ENCODE measurements at regions not wholly inside any gene's neighbourhood (a gene's known extent, or its start where the extent isn't known, plus 50 kb on each side); places are given as distances from the start of the nearest gene placed in this dataset.

DNA sequence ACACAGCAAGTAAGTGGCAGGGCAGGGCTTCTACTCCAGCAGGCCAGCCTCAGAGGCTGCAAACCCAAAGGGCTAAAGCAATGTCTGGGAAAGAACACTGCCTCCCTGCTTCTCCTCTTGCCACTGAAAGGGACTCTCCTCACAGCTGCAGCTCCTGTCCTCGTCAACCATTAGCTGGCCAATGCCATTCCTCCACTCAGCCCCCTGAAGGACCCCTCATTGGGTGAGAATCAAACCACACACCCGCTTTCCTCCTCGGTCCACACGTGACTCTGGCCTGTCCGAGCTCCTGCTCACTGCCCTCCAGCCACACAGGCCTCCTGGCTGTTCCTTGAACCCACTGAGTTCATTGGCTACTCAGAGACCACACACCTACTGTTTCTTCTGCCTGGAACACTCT is 253.7 kb upstream of the TLE3 start:
- DNase-seq (ENCODE audit: low spot score) = no peak
- ChIA-PET CTCF (interaction anchor here (1.1 kb wide), 1 partner anchor 76 kb away, joined by 3 read pairs; no protein-coding TSS in a partner anchor), POLR2A (ENCODE audit: low non-redundant PET) (no interaction called here)
- TF ChIP-seq, protein P1, sequence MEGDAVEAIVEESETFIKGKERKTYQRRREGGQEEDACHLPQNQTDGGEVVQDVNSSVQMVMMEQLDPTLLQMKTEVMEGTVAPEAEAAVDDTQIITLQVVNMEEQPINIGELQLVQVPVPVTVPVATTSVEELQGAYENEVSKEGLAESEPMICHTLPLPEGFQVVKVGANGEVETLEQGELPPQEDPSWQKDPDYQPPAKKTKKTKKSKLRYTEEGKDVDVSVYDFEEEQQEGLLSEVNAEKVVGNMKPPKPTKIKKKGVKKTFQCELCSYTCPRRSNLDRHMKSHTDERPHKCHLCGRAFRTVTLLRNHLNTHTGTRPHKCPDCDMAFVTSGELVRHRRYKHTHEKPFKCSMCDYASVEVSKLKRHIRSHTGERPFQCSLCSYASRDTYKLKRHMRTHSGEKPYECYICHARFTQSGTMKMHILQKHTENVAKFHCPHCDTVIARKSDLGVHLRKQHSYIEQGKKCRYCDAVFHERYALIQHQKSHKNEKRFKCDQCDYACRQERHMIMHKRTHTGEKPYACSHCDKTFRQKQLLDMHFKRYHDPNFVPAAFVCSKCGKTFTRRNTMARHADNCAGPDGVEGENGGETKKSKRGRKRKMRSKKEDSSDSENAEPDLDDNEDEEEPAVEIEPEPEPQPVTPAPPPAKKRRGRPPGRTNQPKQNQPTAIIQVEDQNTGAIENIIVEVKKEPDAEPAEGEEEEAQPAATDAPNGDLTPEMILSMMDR (conservative IDR thresholded peaks at IDR 0.05; ENCODE audit: low read depth) = no peak
- H3K27ac ChIP-seq = no peak overlapping the region

DNA sequence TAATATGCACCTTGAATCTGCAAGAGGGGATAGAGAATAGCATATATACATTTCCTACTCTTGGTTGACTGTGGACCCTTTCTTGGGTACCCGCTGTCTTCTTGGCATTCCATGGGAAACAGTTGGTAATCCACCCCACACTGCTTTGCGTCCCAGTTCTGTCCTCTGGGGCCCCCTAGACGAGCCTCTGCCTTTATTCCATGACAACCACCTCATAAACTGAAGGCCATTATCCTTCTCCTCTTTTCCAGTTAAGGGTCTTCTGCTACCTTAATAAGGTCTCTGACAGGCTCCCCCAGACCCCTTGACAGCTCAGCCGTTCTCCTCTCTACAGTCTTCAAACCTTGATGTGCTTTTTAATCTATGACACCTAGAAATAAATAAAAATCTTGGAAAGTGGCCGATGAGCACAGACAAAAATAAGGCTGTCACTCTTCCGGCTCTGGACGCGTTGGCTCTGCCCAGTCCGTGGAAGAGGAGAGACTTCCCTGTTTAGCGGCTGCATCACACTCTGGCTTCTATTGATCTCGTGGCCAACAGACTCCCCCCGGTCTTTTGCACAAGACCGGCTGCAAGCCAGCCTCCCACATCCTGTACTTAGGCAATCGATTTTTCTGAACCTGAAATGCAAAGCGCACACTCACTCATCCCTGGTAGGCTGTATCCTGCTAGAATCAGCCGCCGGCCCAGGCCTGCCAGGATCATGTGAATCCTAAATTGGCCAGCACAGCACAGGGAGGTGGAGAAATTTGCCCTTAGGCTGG is 251.0 kb upstream of the TLE3 start:
- POLR2A ChIA-PET (ENCODE audit: low non-redundant PET) = no interaction called here
- CTCF ChIA-PET = no interaction called here
- TF ChIP-seq, protein P1 (conservative IDR thresholded peaks at IDR 0.05; ENCODE audit: low read depth) = no peak
- H3K27ac ChIP-seq = peak overlapping the region; percentile 86
- peak; percentile 43 for DNase-seq (ENCODE audit: low spot score)

DNA sequence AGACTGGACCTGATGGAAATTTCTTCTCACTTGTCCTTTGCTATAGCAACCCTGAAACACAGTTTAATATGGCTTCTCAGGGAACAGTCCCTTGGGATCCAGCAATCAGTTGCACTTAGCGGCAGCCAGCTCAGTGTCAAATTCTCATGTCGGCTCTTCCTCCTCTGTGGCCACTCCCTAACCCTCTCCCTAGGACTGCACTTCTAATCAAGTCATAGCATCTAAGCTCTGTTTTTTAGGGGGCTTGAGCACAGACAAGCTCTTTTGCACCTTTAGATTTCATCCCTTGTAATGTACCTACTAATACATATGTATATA is 250.5 kb upstream of the TLE3 start:
- TF ChIP-seq, protein P1 (conservative IDR thresholded peaks at IDR 0.05; ENCODE audit: low read depth) = no peak
- no peak overlapping the region for H3K27ac ChIP-seq
- CTCF ChIA-PET = no interaction called here
- DNase-seq (ENCODE audit: low spot score) = no peak
- POLR2A ChIA-PET (ENCODE audit: low non-redundant PET) = no interaction called here

DNA sequence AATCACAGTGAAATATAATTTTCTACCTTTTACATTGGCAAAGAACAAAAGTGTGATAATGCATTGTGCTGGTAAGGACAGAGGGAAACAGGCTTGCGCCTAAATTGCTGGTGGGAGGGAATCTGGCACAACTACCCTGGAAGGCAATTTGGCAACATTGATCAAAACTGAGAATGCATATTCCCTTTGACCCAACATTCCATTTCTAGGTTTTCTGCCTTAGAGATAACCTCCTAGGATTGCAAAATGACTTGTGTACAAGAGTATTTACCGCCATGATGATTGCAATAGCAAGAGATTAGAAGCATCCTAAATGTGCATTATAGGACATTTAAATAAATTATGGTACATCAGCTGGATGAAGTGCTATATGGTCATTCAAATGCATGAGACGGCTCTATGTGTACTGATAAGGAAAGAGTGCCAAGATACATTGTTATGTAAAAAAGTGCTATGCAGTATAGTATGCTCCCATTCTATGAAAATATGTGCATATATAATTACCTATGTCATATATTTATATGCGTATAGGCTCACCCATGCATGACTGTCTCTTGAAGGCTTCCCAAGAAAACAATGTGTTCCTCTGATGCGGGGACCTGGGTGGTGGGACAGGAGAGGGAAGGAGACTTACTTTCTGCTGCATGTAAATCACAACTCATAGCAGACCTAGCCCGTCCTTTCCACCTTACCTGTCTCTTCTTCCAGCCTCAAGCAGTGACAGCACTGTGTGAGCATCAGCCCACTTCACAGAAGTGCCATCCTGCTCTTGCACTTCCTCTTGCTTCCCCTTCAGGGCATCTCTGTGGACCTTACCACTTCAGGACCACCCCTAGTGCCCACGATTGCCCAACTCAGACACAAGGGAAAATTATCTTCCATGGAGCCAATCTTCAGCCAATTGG is 249.9 kb upstream of the TLE3 start:
- TF ChIP-seq, protein P1 (conservative IDR thresholded peaks at IDR 0.05; ENCODE audit: low read depth) = no peak
- DNase-seq (ENCODE audit: low spot score) = no peak
- POLR2A ChIA-PET (ENCODE audit: low non-redundant PET) = no interaction called here
- H3K27ac ChIP-seq = no peak overlapping the region
- CTCF ChIA-PET = no interaction called here

DNA sequence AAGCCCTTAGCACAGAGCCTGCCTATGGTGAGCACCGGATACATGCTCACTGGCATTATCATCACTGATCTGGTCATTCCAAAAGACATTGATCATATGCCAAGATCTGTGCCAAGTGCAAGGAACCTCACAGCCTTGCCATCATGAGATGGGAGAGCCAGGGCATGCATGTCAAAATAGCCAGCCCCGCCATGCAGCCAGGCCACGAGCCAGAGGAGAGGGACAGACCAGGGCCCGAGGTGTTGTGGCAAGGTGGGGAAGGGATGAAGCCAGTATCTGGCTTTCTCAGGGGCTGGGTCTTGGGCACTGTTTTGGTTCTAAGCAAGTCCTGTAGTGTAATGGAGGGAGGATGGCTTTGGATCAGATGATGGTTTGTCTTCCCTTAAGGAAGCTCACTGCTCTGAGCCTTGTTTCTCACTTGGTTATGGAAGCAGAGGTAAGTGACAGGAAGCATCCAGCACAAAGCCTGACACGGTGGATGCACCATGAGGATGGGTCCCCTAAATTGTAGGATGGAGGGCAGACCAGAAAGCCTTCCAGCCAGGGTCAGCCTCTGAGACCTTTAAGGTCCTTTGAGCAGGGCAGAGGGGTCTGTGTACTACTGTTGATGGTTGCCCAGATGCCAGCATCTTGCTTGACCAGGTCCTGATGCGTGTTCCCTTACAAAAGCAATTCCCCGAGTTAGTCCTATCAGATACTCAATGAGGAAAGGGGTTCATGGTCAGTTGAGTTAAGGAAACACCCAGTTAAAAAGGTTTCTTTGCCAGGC is 247.7 kb upstream of the TLE3 start:
- TF ChIP-seq, protein P1 (conservative IDR thresholded peaks at IDR 0.05; ENCODE audit: low read depth) = no peak
- POLR2A ChIA-PET (ENCODE audit: low non-redundant PET) = no interaction called here
- CTCF ChIA-PET = no interaction called here
- no peak overlapping the region for H3K27ac ChIP-seq
- no peak for DNase-seq (ENCODE audit: low spot score)

DNA sequence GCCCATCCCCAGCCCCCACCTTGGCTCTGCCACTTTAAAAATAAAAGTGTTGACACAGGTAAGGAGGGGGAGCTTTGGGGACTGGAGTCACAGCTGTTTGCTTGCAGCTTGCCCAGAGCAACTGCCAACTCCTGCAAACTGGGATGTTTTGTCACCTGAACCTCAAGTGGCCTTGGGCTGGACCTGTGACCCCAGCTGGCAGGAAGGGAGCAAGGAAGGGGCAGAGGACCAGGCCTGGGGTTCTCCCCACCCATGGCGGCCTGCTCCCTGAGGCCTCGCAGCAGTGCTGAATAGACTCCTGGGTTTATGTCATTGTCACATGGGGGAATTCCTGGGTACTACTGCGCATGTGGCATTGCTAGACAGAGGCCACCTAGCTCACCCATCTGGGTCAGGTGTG is 246.9 kb upstream of the TLE3 start:
- TF ChIP-seq, protein P1 (conservative IDR thresholded peaks at IDR 0.05; ENCODE audit: low read depth) = no peak
- no peak for DNase-seq (ENCODE audit: low spot score)
- CTCF ChIA-PET = no interaction called here
- no peak overlapping the region for H3K27ac ChIP-seq
- POLR2A ChIA-PET (ENCODE audit: low non-redundant PET) = no interaction called here
